Keratinocyte (primary cell): ENCODE measurements at regions not wholly inside any gene's neighbourhood (a gene's known extent, or its start where the extent isn't known, plus 50 kb on each side); places are given as distances from the start of the nearest gene placed in this dataset.

ENCODE experiments used
- DNase-seq: peaks from one replicate; pipeline ENCODE4 v3.0.0-alpha.2; 2011; ENCODE audit warnings: low read depth, missing footprints, low spot score
- FAIRE-seq: peaks from 2 replicates; lab custom pipeline; 2011; peaks lifted over from hg19 to GRCh38; lab: Jason Lieb, UNC
- H2AFZ ChIP-seq: 2 replicates; pipeline ENCODE4 v1.6.0; 2012; ENCODE audit warnings: low read length, control low read depth, inconsistent platforms; ENCODE audit not compliant: control insufficient read depth
- H3K27ac ChIP-seq: 2 replicates; pipeline ENCODE4 v1.5.1; 2011; ENCODE audit warnings: low read length; ENCODE audit not compliant: control insufficient read depth, insufficient read depth
- H3K27me3 ChIP-seq: 3 replicates; pipeline ENCODE4 v1.6.0; 2011; ENCODE audit warnings: low read length; ENCODE audit not compliant: control insufficient read depth, insufficient read depth; ENCODE audit errors: extremely low read depth
- H3K36me3 ChIP-seq, 2 experiments: 2 replicates in 1 of 2; 3 replicates in 1 of 2; pipeline ENCODE4 v1.5.1; 2011; ENCODE audit warnings: low read length in 2 of 2, mild to moderate bottlenecking in 1 of 2; ENCODE audit not compliant: control insufficient read depth in 2 of 2, insufficient read depth in 2 of 2; ENCODE audit errors: extremely low read depth in 1 of 2
- H3K4me1 ChIP-seq: 3 replicates; pipeline ENCODE4 v1.5.1; 2011; ENCODE audit warnings: low read length; ENCODE audit not compliant: control insufficient read depth, insufficient read depth; ENCODE audit errors: extremely low read depth
- H3K4me2 ChIP-seq: 3 replicates; pipeline ENCODE4 v1.6.0; 2011; ENCODE audit warnings: low read depth, low read length; ENCODE audit not compliant: control insufficient read depth, insufficient read depth; ENCODE audit errors: extremely low read depth
- H3K4me3 ChIP-seq, 3 experiments: fragments of 200-600 bp in 1 of 3; sonication (generic) in 1 of 3; 2 replicates in 2 of 3; 3 replicates in 1 of 3; pipeline ENCODE4 v1.5.1; 2011 to 2016; ENCODE audit warnings: low read length in 3 of 3, mild to moderate bottlenecking in 3 of 3, control low read depth in 2 of 3, inconsistent platforms in 1 of 3, low read depth in 1 of 3, mixed read lengths in 1 of 3, mixed run types in 1 of 3, moderate library complexity in 1 of 3; ENCODE audit not compliant: control insufficient read depth in 2 of 3, insufficient read depth in 2 of 3; ENCODE audit errors: extremely low read depth in 1 of 3
- H3K79me2 ChIP-seq: 2 replicates; pipeline ENCODE4 v1.6.0; 2012; ENCODE audit warnings: low read length; ENCODE audit not compliant: control insufficient read depth, insufficient read depth
- H3K9ac ChIP-seq: 3 replicates; pipeline ENCODE4 v1.6.0; 2011; ENCODE audit warnings: low read length; ENCODE audit not compliant: control insufficient read depth, insufficient read depth; ENCODE audit errors: extremely low read depth
- H3K9me1 ChIP-seq: 3 replicates; pipeline ENCODE4 v1.6.0; 2011; ENCODE audit warnings: low read length; ENCODE audit not compliant: control insufficient read depth, insufficient read depth; ENCODE audit errors: extremely low read depth
- H3K9me3 ChIP-seq: 2 replicates; pipeline ENCODE4 v1.5.1; 2012; ENCODE audit warnings: low read depth, low read length; ENCODE audit not compliant: control insufficient read depth
- H4K20me1 ChIP-seq: 3 replicates; pipeline ENCODE4 v1.6.0; 2011; ENCODE audit warnings: low read length; ENCODE audit not compliant: control insufficient read depth, insufficient read depth; ENCODE audit errors: extremely low read depth
- EZH2 ChIP-seq: IDR thresholded peaks from one replicate; pipeline ENCODE4 v1.6.1; 2012; ENCODE audit warnings: inconsistent platforms, mild to moderate bottlenecking, low read length, moderate library complexity
- dilution Hi-C: fragments of 300-500 bp; cut with MboI; formaldehyde crosslinking; loops from one replicate; pipeline ENCODE4 v1.7.0; 2020; ENCODE audit warnings: low sequenced_read_pairs; ENCODE audit not compliant: extremely low pct_ligation_motif_present
- TF ChIP-seq, protein P1 (sequence below), 3 experiments: IDR thresholded peaks in 1 of 3; conservative IDR thresholded peaks in 1 of 3; optimal IDR thresholded peaks in 1 of 3; 2 replicates in 2 of 3; 3 replicates in 1 of 3; pipeline versions ENCODE3 to v1.5.1; 2011; ENCODE audit warnings: low read length in 3 of 3, mild to moderate bottlenecking in 3 of 3, moderate library complexity in 2 of 3, control low read depth in 1 of 3, inconsistent platforms in 1 of 3; ENCODE audit not compliant: insufficient read depth in 2 of 3; ENCODE audit errors: extremely low read depth in 1 of 3

GRCh38 chr10:78427497-78428031 lies 393.9 kb downstream of the RPS24 start:
- Histone ChIP-seq H3K9me1 (no peaks in the 10 kb centered on the region), H3K9ac (no peak overlapping the region), H3K4me1 (no peaks in the 10 kb centered on the region), H3K4me2 (no peak overlapping the region), H3K9me3 (no peaks in the 10 kb centered on the region), H3K27me3 (no peaks in the 10 kb centered on the region), H3K4me3 (no peak overlapping the region), H3K36me3 (no peaks in the 10 kb centered on the region), H4K20me1 (no peaks in the 10 kb centered on the region), H3K79me2 (no peaks in the 10 kb centered on the region), H2AFZ (no peak overlapping the region), H3K27ac (no peak overlapping the region)
- no peak for TF ChIP-seq EZH2
- TF ChIP-seq, protein P1, sequence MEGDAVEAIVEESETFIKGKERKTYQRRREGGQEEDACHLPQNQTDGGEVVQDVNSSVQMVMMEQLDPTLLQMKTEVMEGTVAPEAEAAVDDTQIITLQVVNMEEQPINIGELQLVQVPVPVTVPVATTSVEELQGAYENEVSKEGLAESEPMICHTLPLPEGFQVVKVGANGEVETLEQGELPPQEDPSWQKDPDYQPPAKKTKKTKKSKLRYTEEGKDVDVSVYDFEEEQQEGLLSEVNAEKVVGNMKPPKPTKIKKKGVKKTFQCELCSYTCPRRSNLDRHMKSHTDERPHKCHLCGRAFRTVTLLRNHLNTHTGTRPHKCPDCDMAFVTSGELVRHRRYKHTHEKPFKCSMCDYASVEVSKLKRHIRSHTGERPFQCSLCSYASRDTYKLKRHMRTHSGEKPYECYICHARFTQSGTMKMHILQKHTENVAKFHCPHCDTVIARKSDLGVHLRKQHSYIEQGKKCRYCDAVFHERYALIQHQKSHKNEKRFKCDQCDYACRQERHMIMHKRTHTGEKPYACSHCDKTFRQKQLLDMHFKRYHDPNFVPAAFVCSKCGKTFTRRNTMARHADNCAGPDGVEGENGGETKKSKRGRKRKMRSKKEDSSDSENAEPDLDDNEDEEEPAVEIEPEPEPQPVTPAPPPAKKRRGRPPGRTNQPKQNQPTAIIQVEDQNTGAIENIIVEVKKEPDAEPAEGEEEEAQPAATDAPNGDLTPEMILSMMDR (optimal IDR thresholded peaks at IDR 0.05 in 1 of 3, IDR thresholded peaks at IDR 0.05 in 1 of 3, conservative IDR thresholded peaks at IDR 0.05 in 1 of 3; ENCODE audit: extremely low read depth in 1 of 3, insufficient read depth in 2 of 3, low read length in 3 of 3): no peak
- dilution Hi-C loops: no loop called here
- FAIRE-seq (no peak), DNase-seq (no peak)

- dilution Hi-C loops: no loop called here
- no peaks in the 10 kb centered on the region for H4K20me1 ChIP-seq
- FAIRE-seq: no peak
These were observed 394.9 kb downstream of the RPS24 start for GRCh38 chr10:78428579-78428978.

More at GRCh38 chr10:78428579-78428978, 394.9 kb downstream of the RPS24 start:
- Histone ChIP-seq H3K9me1 (no peaks in the 10 kb centered on the region), H3K27me3 (no peaks in the 10 kb centered on the region), H3K27ac (no peak overlapping the region), H3K4me1 (no peaks in the 10 kb centered on the region), H3K36me3 (no peaks in the 10 kb centered on the region), H3K9me3 (no peaks in the 10 kb centered on the region), H2AFZ (no peak overlapping the region), H3K79me2 (no peaks in the 10 kb centered on the region), H3K9ac (no peak overlapping the region), H3K4me2 (no peak overlapping the region), H3K4me3 (no peak overlapping the region)
- TF ChIP-seq, protein P1 (optimal IDR thresholded peaks at IDR 0.05 in 1 of 3, IDR thresholded peaks at IDR 0.05 in 1 of 3, conservative IDR thresholded peaks at IDR 0.05 in 1 of 3; ENCODE audit: extremely low read depth in 1 of 3, insufficient read depth in 2 of 3, low read length in 3 of 3): no peak
- TF ChIP-seq EZH2: no peak
- no peak for DNase-seq
